ENCODE measurements at regions not wholly inside any gene's neighbourhood (a gene's known extent, or its start where the extent isn't known, plus 50 kb on each side); places are given as distances from the start of the nearest gene placed in this dataset.

- no peaks in the 10 kb centered on the region for H3K36me3 Mint-ChIP-seq
- H3K27me3 Mint-ChIP-seq (ENCODE audit: low read depth), result peaks cover 15% of the 10 kb centered on the region
- no peak for TF ChIP-seq CTCF (IDR thresholded peaks at IDR 0.05; ENCODE audit: unreplicated experiment)
- no peak for DNase-seq (ENCODE audit: low spot score in 2 of 2, unreplicated experiment in 2 of 2)
- peaks cover 8% of the 10 kb centered on the region for H3K4me1 Mint-ChIP-seq
- no peak overlapping the region for H3K4me3 Mint-ChIP-seq
- H3K27ac Mint-ChIP-seq, result no peak overlapping the region
- no peaks in the 10 kb centered on the region for H3K9me3 Mint-ChIP-seq
Observed at GRCh38 chr7:32323712-32324111, 166.5 kb downstream of the LSM5 start.

- Mint-ChIP-seq H3K27ac (no peak overlapping the region), H3K4me3 (no peak overlapping the region), H3K9me3 (no peaks in the 10 kb centered on the region), H3K27me3 (ENCODE audit: low read depth) (peaks cover 7% of the 10 kb centered on the region), H3K36me3 (no peaks in the 10 kb centered on the region), H3K4me1 (peaks cover 15% of the 10 kb centered on the region)
- TF ChIP-seq CTCF (IDR thresholded peaks at IDR 0.05; ENCODE audit: unreplicated experiment), result no peak
- DNase-seq (ENCODE audit: low spot score in 2 of 2, unreplicated experiment in 2 of 2), result no peak
Observed at GRCh38 chr7:32319012-32319382, 171.2 kb downstream of the LSM5 start.

- H3K4me1 Mint-ChIP-seq, result peaks cover 15% of the 10 kb centered on the region
- peaks cover 7% of the 10 kb centered on the region for H3K27me3 Mint-ChIP-seq (ENCODE audit: low read depth)
- no peak overlapping the region for H3K4me3 Mint-ChIP-seq
- no peak overlapping the region for H3K27ac Mint-ChIP-seq
- no peaks in the 10 kb centered on the region for H3K9me3 Mint-ChIP-seq
- no peak for TF ChIP-seq CTCF (IDR thresholded peaks at IDR 0.05; ENCODE audit: unreplicated experiment)
- no peaks in the 10 kb centered on the region for H3K36me3 Mint-ChIP-seq
- no peak for DNase-seq (ENCODE audit: low spot score in 2 of 2, unreplicated experiment in 2 of 2)
Observed at GRCh38 chr7:32318300-32319011, 171.7 kb downstream of the LSM5 start.

GRCh38 chr7:32316839-32317238 is 173.3 kb downstream of the LSM5 start:
- Mint-ChIP-seq H3K27ac (no peak overlapping the region), H3K9me3 (no peaks in the 10 kb centered on the region), H3K36me3 (no peaks in the 10 kb centered on the region), H3K27me3 (ENCODE audit: low read depth) (peaks cover 7% of the 10 kb centered on the region), H3K4me1 (peaks cover 15% of the 10 kb centered on the region), H3K4me3 (no peak overlapping the region)
- TF ChIP-seq CTCF (IDR thresholded peaks at IDR 0.05; ENCODE audit: unreplicated experiment), result no peak
- DNase-seq (ENCODE audit: low spot score in 2 of 2, unreplicated experiment in 2 of 2), result no peak

DNA sequence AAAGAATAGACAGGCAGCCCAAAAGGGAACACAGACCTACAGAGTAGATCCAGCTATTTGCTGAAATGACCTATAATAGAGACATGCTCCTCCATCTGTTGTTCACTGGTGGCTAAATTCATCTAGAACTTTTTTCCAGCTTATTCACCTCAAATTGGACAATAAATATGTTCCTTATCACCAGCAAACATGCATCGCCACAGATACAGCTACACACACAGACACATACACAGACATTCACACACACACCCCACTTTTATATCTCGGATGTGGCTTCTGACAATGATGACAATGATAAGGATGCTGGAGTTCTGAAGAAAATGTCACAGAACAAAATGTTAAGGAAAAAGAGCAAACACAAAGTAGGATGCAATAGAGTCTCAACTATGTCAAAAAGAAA is 175.4 kb downstream of the LSM5 start:
- no peak for TF ChIP-seq CTCF (IDR thresholded peaks at IDR 0.05; ENCODE audit: unreplicated experiment)
- no peak overlapping the region for H3K4me3 Mint-ChIP-seq
- H3K9me3 Mint-ChIP-seq, result peaks cover 1% of the 10 kb centered on the region

DNA sequence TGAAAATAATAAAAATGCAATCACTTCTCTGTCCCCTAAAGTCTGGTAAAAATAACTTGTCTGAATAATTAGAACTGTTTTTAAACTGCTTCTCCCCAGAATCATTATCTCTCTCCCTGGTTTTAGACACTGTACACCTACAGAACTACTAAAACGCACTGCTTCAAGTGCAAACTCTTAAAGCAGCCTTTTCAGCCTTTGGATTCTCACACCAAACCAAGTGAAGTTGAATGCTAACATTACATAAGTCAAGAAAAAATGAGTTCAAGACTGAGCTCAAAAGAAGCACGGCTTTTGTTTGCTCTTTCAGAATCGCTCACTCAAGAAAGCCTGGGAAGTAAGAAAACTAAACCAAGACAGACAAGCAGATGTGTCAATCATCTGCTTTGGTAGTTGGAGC is 188.8 kb downstream of the LSM5 start:
- no peak for TF ChIP-seq CTCF (IDR thresholded peaks at IDR 0.05; ENCODE audit: unreplicated experiment)
- no peak overlapping the region for H3K27ac Mint-ChIP-seq
- H3K4me3 Mint-ChIP-seq, result no peak overlapping the region
- peaks cover 10% of the 10 kb centered on the region for H3K4me1 Mint-ChIP-seq
- H3K27me3 Mint-ChIP-seq (ENCODE audit: low read depth), result peaks cover 88% of the 10 kb centered on the region
- H3K9me3 Mint-ChIP-seq, result no peaks in the 10 kb centered on the region
- no peaks in the 10 kb centered on the region for H3K36me3 Mint-ChIP-seq
- DNase-seq (ENCODE audit: low spot score in 2 of 2, unreplicated experiment in 2 of 2), result no peak

More for the DNA sequence above, 175.4 kb downstream of the LSM5 start:
- Mint-ChIP-seq H3K27ac (no peak overlapping the region), H3K4me1 (peaks cover 7% of the 10 kb centered on the region), H3K27me3 (ENCODE audit: low read depth) (peaks cover 4% of the 10 kb centered on the region), H3K36me3 (no peaks in the 10 kb centered on the region)
- DNase-seq (ENCODE audit: low spot score in 2 of 2, unreplicated experiment in 2 of 2), result no peak

All from mesothelial cell of epicardium (in vitro differentiated cells).